Uterus (tissue), 2 donors: ENCODE measurements at regions not wholly inside any gene's neighbourhood (a gene's known extent, or its start where the extent isn't known, plus 50 kb on each side); places are given as distances from the start of the nearest gene placed in this dataset.

Experiments
- POLR2A ChIP-seq, 2 donors: fragments of 450-650 bp; IDR thresholded peaks; one replicate each; pipeline ENCODE4 v1.6.1; 2016; ENCODE audit warnings: antibody characterized with exemption in 2 of 2, mild to moderate bottlenecking in 1 of 2, moderate library complexity in 1 of 2
- TF ChIP-seq, protein P1 (sequence below), 4 experiments: fragments of 200-600 bp in 2 of 4; fragments of 450-650 bp in 2 of 4; sonication (generic) in 2 of 4; IDR thresholded peaks; one replicate each; pipeline ENCODE4 v1.5.1; 2016 to 2019; ENCODE audit warnings: antibody characterized with exemption in 4 of 4, mild to moderate bottlenecking in 2 of 4, moderate library complexity in 1 of 4

DNA sequence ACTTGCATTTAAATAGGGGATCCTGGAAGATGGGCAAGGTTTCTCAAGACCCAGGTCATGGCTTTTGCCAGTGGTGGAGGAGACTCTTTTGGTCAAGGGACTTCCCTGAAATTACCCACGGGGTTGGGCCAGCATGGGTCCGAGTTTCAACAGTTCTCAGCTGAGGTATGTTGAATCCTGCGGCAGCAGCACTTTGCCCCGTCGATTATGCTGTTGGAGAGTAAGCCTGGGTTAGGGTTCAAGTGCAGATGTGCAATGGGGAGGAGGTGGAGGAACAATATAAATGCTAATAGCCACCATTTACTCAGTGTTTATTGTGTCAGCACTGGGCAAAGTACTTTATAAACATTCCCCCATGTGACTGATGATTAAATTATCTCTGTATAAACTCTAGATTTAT, 96.0 kb upstream of the GATA6 start:
- TF ChIP-seq, protein P1, sequence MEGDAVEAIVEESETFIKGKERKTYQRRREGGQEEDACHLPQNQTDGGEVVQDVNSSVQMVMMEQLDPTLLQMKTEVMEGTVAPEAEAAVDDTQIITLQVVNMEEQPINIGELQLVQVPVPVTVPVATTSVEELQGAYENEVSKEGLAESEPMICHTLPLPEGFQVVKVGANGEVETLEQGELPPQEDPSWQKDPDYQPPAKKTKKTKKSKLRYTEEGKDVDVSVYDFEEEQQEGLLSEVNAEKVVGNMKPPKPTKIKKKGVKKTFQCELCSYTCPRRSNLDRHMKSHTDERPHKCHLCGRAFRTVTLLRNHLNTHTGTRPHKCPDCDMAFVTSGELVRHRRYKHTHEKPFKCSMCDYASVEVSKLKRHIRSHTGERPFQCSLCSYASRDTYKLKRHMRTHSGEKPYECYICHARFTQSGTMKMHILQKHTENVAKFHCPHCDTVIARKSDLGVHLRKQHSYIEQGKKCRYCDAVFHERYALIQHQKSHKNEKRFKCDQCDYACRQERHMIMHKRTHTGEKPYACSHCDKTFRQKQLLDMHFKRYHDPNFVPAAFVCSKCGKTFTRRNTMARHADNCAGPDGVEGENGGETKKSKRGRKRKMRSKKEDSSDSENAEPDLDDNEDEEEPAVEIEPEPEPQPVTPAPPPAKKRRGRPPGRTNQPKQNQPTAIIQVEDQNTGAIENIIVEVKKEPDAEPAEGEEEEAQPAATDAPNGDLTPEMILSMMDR (IDR thresholded peaks at IDR 0.05): no peak
- TF ChIP-seq POLR2A (IDR thresholded peaks at IDR 0.05): no peak
